Gastroesophageal sphincter (tissue), 3 donors: ENCODE measurements at regions not wholly inside any gene's neighbourhood (a gene's known extent, or its start where the extent isn't known, plus 50 kb on each side); places are given as distances from the start of the nearest gene placed in this dataset.

ENCODE experiments used
- CTCF ChIP-seq, 4 experiments: fragments of 200-600 bp in 2 of 4; fragments of 450-650 bp in 2 of 4; sonication (generic) in 1 of 4; IDR thresholded peaks; one replicate each; pipeline ENCODE4 v1.5.1; 2017 to 2019; ENCODE audit warnings: antibody characterized with exemption in 4 of 4, mild to moderate bottlenecking in 2 of 4, moderate library complexity in 2 of 4
- POLR2A ChIP-seq, 2 donors: fragments of 450-650 bp; IDR thresholded peaks; one replicate each; pipeline ENCODE4 v1.6.1; 2017; ENCODE audit warnings: antibody characterized with exemption in 2 of 2, mild to moderate bottlenecking in 2 of 2, moderate library complexity in 1 of 2

- no peak for TF ChIP-seq POLR2A (IDR thresholded peaks at IDR 0.05)
- TF ChIP-seq CTCF (IDR thresholded peaks at IDR 0.05): no peak
Measured at GRCh38 chr5:135670588-135670987, 91.8 kb upstream of the CXCL14 start.
